Astrocyte of the spinal cord (primary cell): ENCODE measurements at regions not wholly inside any gene's neighbourhood (a gene's known extent, or its start where the extent isn't known, plus 50 kb on each side); places are given as distances from the start of the nearest gene placed in this dataset.

Source experiments
- DNase-seq: peaks from one replicate; pipeline ENCODE4 v3.0.0; 2011; ENCODE audit warnings: low read depth, low spot score
- H3K4me3 ChIP-seq: 2 replicates; pipeline ENCODE4 v1.5.1; 2011; ENCODE audit warnings: low read depth, mild to moderate bottlenecking, low read length, moderate library complexity
- in situ Hi-C: cut with HindIII; loops from 2 replicates; pipeline ENCODE4 v1.10.0; 2017; ENCODE audit warnings: low sequenced_read_pairs
- TF ChIP-seq, protein P1 (sequence below): IDR thresholded peaks from 2 replicates; pipeline ENCODE4 v1.5.1; 2012; ENCODE audit warnings: low read depth, mild to moderate bottlenecking, low read length, inconsistent platforms

DNA sequence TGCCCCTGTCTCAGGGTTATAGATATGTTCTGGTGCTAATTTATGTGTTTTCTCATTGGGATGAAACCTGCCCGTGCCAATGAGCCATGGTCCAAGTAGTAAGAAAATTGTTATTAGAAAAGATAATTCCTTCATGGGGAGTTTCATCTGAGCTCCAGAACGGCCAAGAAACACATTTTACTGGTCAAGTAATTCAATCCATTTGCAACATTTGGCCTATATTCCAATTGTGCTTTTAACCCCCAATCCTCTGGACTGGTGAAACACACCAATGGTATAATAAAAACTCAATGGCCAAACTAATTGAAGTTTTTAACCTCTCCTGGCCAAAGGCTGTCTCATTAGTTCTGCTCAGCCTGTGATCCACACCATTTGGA is 53.7 kb upstream of the XCR1 start:
- in situ Hi-C loops: no loop called here

DNA sequence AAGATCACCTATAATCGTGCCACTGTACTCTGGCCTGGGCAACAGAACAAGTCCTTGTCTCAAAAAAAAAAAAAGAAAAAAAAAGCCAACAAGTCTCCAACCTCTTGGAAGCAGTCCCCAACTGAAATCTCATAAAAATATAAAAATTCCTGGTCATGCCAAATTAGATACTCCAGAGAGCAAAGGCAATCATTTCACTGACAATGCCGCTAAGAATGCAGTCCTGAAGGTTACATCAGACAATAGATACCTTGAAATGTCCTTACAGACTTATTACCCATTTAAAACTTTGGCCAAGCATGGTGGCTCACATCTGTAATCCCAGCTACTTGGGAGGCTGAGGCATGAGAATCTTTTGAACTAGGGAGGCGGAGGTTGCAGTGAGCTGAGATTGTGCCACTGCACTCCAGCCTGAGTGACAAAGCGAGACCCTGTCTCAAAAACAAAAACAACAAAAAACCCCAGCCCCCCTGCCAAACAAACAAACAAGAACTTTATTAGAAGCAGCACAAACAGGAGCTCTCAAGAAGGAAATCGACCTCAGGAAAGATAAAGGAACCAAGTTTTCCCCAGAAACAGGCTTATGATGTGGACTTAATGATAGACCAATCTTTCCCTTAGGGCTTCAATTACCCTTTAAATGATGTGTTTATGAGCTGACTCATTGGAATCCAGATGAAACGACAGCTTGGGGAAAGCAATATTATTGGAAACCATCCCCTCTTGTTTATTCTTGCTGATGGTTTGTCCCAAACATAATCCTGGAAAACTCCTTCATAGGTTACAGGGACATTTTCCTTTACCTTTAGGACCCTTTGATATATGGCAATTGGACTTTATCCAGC is 53.1 kb upstream of the XCR1 start:
- no peak overlapping the region for H3K4me3 ChIP-seq
- in situ Hi-C loops: no loop called here
- DNase-seq: no peak
- TF ChIP-seq, protein P1, sequence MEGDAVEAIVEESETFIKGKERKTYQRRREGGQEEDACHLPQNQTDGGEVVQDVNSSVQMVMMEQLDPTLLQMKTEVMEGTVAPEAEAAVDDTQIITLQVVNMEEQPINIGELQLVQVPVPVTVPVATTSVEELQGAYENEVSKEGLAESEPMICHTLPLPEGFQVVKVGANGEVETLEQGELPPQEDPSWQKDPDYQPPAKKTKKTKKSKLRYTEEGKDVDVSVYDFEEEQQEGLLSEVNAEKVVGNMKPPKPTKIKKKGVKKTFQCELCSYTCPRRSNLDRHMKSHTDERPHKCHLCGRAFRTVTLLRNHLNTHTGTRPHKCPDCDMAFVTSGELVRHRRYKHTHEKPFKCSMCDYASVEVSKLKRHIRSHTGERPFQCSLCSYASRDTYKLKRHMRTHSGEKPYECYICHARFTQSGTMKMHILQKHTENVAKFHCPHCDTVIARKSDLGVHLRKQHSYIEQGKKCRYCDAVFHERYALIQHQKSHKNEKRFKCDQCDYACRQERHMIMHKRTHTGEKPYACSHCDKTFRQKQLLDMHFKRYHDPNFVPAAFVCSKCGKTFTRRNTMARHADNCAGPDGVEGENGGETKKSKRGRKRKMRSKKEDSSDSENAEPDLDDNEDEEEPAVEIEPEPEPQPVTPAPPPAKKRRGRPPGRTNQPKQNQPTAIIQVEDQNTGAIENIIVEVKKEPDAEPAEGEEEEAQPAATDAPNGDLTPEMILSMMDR: no peak

More for the DNA sequence above, 53.7 kb upstream of the XCR1 start:
- no peak overlapping the region for H3K4me3 ChIP-seq
- TF ChIP-seq, protein P1: no peak
- no peak for DNase-seq

DNA sequence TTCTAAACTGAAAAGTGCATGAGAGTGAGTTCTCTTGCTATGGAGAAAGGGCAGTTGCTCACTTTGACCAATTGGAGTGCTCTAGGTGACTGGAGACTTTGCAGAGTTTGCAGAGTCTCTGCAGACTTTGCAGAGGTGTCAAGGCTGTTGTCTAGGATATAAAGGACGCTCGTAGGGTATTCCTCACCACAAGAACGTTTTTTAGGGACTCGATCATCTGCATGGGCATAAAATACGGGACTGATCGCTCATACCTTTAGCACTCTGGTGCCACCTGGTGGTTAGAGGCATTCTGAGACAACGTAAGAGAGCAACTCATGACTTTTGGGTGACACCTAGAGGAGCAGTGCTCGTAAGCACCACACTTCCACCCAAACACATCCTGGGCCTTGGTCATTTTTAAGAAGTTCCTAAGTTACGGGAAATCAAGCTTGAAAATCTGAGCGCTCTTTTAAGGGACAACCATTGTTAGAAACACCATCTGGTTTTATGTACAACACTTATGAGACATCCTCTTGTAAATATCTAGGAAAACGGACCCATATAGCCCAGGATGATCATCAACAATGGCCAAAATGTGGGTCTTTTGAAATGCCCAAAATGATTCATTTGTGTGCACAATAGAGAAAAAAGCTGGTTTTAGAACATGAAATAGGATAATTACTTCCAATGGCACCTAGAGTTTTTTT is 51.6 kb upstream of the XCR1 start:
- no peak overlapping the region for H3K4me3 ChIP-seq
- peak; percentile 93 for DNase-seq
- in situ Hi-C loops: no loop called here
- TF ChIP-seq, protein P1: peak; percentile 94
